GM18951 (cell line): ENCODE measurements at regions not wholly inside any gene's neighbourhood (a gene's known extent, or its start where the extent isn't known, plus 50 kb on each side); places are given as distances from the start of the nearest gene placed in this dataset.
"Not testable (repeated sequence)": the region's sequence is repeated elsewhere in the genome, so short reads cannot be mapped to it uniquely, and the experiment has no call there.

ENCODE experiments used
- POLR2A ChIP-seq: IDR thresholded peaks from 4 replicates; pipeline ENCODE4 v1.6.1; 2011; ENCODE audit warnings: mild to moderate bottlenecking; ENCODE audit not compliant: insufficient read length, insufficient read depth; ENCODE audit errors: extremely low read depth
- in situ Hi-C: fragments of 300-500 bp; cut with MboI; formaldehyde crosslinking; loops from one replicate; pipeline ENCODE4 v1.12.0; 2022; ENCODE audit warnings: low sequenced_read_pairs, mixed read lengths, inconsistent platforms; ENCODE audit not compliant: unreplicated experiment

DNA sequence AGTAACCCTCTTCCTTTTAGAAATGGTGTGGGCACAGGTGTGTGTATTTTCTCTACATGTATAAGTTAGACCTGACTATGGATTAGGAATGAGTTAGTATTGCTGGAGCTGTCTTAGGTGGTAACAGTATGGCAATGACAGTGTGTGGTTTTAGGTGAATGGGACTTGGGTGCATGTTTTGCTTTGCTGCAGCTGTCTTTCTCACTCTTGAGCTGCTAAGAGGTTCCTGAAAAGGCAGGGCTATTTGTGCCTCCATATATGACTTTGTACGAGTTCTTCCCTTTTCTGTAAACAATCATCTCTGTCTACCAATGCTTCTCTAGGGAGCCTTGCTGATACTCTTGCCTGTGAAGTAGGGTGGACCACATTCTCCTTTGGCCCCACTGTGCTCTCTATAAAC, 234.8 kb upstream of the HHIP start:
- TF ChIP-seq POLR2A: no peak
- in situ Hi-C loops: no loop called here

DNA sequence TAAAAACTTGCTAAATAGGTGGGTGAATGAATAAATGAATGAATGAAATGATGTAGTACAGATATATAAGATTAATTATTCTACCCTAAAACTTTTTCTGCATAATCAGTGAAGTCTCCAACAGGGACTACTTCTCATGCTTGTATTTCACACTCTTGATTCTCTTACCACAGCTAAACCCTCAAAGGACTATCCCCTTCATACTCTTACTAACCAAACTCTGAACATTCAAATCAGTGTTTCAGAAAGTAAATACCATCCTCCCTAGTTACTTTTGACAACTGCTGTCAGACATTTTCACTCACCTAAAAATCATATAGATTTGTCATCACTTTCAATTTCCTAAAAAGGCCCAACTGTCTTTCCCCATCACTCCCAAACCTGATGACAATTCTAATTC, 234.3 kb upstream of the HHIP start:
- no peak for TF ChIP-seq POLR2A
- in situ Hi-C loops: no loop called here

GRCh38 chr4:144421056-144421455, 224.9 kb upstream of the HHIP start:
- in situ Hi-C loops: no loop called here
- no peak for TF ChIP-seq POLR2A

DNA sequence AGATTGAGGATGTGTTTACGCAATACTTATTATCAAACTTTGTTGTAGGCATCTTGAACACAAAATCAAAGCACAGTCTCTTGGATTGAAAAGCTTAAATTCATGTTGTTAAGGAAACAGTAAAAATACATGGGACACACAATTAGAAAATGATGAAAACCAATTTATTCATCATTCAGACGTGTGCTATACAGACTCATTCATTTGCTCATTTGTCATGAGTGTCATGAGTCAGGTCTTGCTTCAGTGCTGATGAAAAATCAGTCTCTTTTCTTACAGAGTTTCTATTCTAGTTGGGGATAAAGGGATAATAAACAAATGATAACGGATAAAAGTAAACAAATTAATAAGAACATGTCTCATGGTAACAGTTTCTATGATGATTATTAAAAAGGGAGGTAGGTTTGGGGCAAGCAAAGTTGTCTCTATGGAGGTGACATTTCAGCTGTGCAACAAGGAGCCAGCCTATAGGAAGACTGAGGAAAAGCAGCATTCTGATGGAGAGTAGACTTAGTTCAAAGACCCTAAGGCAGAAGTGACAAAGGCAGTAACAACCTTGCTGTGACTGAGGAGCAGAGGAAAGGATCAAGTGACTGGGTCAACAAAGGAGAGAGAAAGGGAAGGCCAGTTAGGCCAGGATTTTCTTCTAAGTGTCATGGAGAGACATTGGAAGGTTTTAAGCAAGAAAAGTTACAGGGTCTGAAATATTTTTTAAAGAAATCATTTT, 224.0 kb upstream of the HHIP start:
- in situ Hi-C loops: no loop called here
- TF ChIP-seq POLR2A: no peak

GRCh38 chr4:144423930-144424329, 222.0 kb upstream of the HHIP start:
- TF ChIP-seq POLR2A: no peak
- in situ Hi-C loops: no loop called here

GRCh38 chr4:144426023-144426422, 219.9 kb upstream of the HHIP start:
- in situ Hi-C loops: not testable (repeated sequence)

GRCh38 chr4:144442713-144443112, 203.2 kb upstream of the HHIP start:
- no peak for TF ChIP-seq POLR2A
- in situ Hi-C loops: no loop called here

DNA sequence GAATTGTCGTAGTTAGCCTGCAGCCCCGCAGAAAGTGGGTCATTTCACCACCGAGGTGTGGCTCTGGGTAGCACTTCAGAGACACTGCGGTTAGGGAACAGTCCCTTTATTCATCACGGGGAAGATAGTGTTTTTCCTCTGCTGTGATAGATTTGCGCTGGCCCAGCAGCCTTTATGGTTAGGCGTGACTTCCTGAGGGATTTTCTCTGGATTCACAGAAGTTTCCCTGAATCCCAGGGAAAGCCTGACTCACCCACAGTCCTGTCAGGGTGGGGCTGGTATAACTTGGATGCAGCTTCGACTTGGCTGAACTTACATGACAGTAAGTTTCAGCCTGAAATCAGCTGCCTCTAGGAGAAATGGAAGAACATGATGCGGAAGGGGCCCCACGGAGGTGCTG, 196.3 kb upstream of the HHIP start:
- in situ Hi-C loops: no loop called here
- TF ChIP-seq POLR2A: no peak

DNA sequence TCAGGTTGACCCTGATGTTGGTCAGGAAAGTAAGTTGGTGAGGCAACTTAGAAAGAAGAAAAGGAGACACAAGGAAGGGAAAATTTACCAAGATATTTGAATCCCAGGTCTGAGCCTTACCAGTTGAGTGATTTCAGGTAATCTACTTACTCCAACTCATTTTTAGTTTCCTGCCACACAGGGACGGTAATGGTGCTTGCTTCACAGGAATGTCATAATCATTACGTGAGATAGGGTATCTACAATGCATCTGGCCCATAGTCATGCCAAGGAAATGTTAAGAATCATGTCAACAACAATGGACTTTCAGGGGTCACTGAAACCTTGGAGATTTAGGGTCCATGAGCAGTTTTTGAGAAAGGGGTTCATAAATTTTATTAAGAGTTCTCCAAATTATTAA, 195.4 kb upstream of the HHIP start:
- in situ Hi-C loops: no loop called here
- TF ChIP-seq POLR2A: no peak

GRCh38 chr4:144451766-144452450, 194.0 kb upstream of the HHIP start:
- no peak for TF ChIP-seq POLR2A
- in situ Hi-C loops: no loop called here

GRCh38 chr4:144456196-144456595, 189.8 kb upstream of the HHIP start:
- TF ChIP-seq POLR2A: no peak
- in situ Hi-C loops: no loop called here

DNA sequence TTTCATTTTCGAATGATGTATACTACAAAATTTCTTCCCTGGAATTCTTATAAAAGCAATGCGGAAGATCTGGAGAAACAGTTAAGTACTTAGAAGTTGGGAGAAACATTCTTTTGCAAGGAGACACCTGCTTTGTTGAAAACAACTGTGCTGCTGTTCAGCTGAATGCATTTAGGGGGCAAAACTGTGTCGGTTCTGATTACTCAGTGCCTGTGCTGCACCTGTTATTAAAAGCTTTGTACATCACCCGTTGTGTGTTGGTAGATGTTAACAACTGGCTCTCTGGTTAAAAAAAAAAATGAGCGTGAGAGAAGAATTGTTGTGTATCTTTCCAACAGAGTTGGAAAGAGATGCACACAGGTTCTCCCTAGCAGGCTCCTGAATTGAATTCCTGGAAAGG, 184.1 kb upstream of the HHIP start:
- in situ Hi-C loops: no loop called here

GRCh38 chr4:144463236-144463635, 182.7 kb upstream of the HHIP start:
- in situ Hi-C loops: no loop called here
- TF ChIP-seq POLR2A: no peak

More for the DNA sequence above, 184.1 kb upstream of the HHIP start:
- no peak for TF ChIP-seq POLR2A

DNA sequence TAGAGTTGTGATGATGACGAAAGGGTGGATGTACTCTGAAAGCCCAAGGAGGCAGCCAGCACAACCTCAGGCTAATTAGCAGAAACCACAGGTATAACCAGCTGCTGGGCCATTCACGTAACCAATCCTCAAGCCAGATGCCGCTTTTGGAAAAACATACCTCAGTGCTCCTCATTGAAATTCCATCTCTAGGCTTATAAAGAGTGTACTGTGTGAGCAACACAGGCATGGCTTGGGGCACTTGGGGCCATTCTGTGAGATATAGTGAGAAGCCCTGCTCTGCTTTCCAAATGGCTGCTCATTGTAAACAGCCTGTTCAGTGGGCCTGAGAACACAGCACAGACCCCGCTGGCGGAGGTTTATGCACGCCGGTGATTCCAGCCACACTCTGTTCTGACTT, 182.1 kb upstream of the HHIP start:
- no peak for TF ChIP-seq POLR2A
- in situ Hi-C loops: no loop called here
